ENCODE measurements at regions not wholly inside any gene's neighbourhood (a gene's known extent, or its start where the extent isn't known, plus 50 kb on each side); places are given as distances from the start of the nearest gene placed in this dataset.

DNA sequence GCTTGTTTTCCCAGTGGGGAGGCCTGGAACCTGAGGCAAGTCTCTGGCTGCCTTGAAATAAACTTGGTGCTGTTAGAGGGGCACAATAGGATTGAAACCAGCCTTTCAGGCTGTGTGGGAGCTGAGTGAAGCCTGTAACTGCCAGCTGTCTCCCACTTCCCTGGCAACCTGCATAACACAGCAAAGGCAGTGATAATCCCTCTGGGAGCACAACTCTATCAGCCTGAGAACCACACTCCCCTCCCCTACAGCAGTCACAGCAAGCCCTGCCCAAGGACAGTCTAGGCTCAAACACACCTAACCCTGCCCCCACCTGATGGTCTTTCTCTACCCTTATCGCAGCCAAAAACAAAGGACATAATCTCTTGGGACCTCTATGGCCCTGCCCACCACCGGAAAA, 683.8 kb upstream of the ATXN8OS start:
- TF ChIP-seq, protein P1, sequence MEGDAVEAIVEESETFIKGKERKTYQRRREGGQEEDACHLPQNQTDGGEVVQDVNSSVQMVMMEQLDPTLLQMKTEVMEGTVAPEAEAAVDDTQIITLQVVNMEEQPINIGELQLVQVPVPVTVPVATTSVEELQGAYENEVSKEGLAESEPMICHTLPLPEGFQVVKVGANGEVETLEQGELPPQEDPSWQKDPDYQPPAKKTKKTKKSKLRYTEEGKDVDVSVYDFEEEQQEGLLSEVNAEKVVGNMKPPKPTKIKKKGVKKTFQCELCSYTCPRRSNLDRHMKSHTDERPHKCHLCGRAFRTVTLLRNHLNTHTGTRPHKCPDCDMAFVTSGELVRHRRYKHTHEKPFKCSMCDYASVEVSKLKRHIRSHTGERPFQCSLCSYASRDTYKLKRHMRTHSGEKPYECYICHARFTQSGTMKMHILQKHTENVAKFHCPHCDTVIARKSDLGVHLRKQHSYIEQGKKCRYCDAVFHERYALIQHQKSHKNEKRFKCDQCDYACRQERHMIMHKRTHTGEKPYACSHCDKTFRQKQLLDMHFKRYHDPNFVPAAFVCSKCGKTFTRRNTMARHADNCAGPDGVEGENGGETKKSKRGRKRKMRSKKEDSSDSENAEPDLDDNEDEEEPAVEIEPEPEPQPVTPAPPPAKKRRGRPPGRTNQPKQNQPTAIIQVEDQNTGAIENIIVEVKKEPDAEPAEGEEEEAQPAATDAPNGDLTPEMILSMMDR (IDR thresholded peaks at IDR 0.05) = no peak
- TF ChIP-seq POLR2A (IDR thresholded peaks at IDR 0.05) (no peak), EP300 (IDR thresholded peaks at IDR 0.05) (no peak)

Measured in upper lobe of left lung (tissue), 4 donors.